ENCODE measurements at regions not wholly inside any gene's neighbourhood (a gene's known extent, or its start where the extent isn't known, plus 50 kb on each side); places are given as distances from the start of the nearest gene placed in this dataset.

DNA sequence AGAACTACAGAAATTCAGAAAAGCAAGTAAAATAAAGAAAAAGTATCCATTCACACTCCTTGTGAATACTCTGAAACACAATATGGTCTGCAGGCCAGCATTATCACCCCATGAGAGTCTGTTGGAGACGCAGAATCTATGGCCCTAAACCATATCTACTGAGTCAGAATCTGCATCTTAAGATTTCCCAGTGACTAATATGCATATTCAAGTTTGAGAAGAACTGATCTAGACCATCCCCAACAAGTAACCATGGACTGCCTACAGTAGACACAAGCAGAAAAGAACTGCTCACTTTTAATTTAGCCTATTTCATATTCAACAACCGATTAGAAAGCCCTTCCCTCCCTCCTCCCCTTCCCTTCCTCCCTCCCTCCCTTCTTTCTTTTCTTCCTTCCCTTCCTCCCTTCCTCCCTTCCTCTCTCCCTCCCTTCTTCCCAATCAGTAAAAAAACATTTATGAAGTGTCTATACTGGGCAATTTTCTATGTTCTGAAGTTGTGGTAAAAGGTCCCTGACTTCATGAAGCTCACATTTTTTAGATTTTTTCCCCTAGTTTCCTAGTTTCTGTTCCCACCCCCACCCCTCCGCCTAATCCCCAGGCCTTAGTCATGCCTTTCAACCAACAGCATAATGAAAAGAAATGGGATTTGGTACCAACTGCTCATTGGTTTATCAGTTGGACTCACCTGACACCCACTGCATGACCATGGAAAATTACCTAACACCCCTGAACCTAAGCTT is 125.2 kb downstream of the CNTN3 start:
- intact Hi-C loops (cut with DNase I; ENCODE audit: low total_unique reads), result no loop called here
- 45 to 71% (median 47%) methylated on average over 3 of the region's 3 CpGs for WGBS, 5 donors
- Histone ChIP-seq H3K9me3 (peaks cover 0 to 12% (median 2%) of the 10 kb centered on the region in 8 donors), H3K4me3 (no peak overlapping the region), H3K27me3 (replicated peaks in 1 of 7) (no peaks in the 10 kb centered on the region), H3K4me1 (no peaks in the 10 kb centered on the region), H3K36me3 (no peaks in the 10 kb centered on the region), H3K27ac (no peak overlapping the region)
- DNase-seq, result no peak
- TF ChIP-seq POLR2A (IDR thresholded peaks at IDR 0.05) (no peak), POLR2AphosphoS5 (IDR thresholded peaks at IDR 0.05) (no peak)
- TF ChIP-seq, protein P1, sequence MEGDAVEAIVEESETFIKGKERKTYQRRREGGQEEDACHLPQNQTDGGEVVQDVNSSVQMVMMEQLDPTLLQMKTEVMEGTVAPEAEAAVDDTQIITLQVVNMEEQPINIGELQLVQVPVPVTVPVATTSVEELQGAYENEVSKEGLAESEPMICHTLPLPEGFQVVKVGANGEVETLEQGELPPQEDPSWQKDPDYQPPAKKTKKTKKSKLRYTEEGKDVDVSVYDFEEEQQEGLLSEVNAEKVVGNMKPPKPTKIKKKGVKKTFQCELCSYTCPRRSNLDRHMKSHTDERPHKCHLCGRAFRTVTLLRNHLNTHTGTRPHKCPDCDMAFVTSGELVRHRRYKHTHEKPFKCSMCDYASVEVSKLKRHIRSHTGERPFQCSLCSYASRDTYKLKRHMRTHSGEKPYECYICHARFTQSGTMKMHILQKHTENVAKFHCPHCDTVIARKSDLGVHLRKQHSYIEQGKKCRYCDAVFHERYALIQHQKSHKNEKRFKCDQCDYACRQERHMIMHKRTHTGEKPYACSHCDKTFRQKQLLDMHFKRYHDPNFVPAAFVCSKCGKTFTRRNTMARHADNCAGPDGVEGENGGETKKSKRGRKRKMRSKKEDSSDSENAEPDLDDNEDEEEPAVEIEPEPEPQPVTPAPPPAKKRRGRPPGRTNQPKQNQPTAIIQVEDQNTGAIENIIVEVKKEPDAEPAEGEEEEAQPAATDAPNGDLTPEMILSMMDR (IDR thresholded peaks at IDR 0.05 in 8 of 11, conservative IDR thresholded peaks at IDR 0.05 in 3 of 11), result no peak

DNA sequence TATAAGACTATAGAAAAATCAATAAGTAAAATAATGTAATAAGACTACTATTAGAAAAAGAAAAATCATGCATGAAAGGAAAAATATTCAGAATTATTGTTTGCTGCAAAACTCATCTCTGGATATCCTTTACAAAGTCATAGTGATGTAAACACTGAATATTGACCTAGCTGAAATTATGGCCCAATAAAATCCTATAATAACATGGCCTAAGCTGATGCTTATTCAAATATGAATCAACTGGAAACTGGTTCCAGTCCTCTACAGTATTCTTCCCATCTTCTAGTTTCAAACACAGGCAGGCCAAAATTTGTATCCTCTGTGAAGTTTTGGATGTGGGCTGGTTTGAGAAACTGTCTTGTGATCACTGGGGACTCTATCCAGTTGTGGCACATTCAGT is 134.5 kb downstream of the CNTN3 start:
- Histone ChIP-seq H3K27me3 (replicated peaks in 1 of 7) (no peaks in the 10 kb centered on the region), H3K36me3 (no peaks in the 10 kb centered on the region), H3K27ac (no peak overlapping the region), H3K4me3 (no peak overlapping the region), H3K9me3 (peaks cover 0 to 14% (median 3%) of the 10 kb centered on the region in 8 donors), H3K4me1 (no peaks in the 10 kb centered on the region)
- TF ChIP-seq POLR2AphosphoS5 (IDR thresholded peaks at IDR 0.05) (no peak), POLR2A (IDR thresholded peaks at IDR 0.05) (no peak)
- TF ChIP-seq, protein P1 (IDR thresholded peaks at IDR 0.05 in 8 of 11, conservative IDR thresholded peaks at IDR 0.05 in 3 of 11), result no peak
- no peak for DNase-seq
- intact Hi-C loops (cut with DNase I; ENCODE audit: low total_unique reads), result no loop called here

DNA sequence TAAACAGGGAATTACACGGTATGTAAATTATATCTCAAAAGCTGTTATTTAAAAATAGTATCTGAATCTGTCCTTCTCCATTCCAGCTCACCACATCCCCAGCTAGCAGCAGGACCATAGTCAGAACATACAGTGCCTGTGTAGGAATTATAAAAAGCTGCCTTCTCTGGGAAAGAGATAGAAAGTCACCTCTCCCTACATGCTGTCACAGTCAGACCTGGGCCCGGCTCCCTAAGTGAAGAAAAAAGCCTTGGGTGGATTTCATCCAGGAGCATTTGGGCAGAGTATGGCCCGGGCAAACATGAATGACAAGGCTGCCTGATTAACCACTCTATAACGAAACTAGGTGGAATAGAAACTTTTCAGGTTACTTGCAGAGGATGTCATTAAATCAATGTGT is 144.1 kb downstream of the CNTN3 start:
- no peaks in the 10 kb centered on the region for H3K36me3 ChIP-seq
- 74 to 90% (median 85%) methylated on average over 4 of the region's 4 CpGs for WGBS, 5 donors
- TF ChIP-seq POLR2AphosphoS5 (IDR thresholded peaks at IDR 0.05), result no peak
- TF ChIP-seq, protein P1 (IDR thresholded peaks at IDR 0.05 in 8 of 11, conservative IDR thresholded peaks at IDR 0.05 in 3 of 11), result no peak
- TF ChIP-seq POLR2A (IDR thresholded peaks at IDR 0.05), result no peak
- no peak overlapping the region for H3K27ac ChIP-seq
- peaks cover 0 to 25% (median 0%) of the 10 kb centered on the region in 8 donors for H3K9me3 ChIP-seq
- H3K27me3 ChIP-seq (replicated peaks in 1 of 7), result no peaks in the 10 kb centered on the region
- no peak for DNase-seq
- intact Hi-C loops (cut with DNase I; ENCODE audit: low total_unique reads), result no loop called here
- no peaks in the 10 kb centered on the region for H3K4me1 ChIP-seq
- no peak overlapping the region for H3K4me3 ChIP-seq

DNA sequence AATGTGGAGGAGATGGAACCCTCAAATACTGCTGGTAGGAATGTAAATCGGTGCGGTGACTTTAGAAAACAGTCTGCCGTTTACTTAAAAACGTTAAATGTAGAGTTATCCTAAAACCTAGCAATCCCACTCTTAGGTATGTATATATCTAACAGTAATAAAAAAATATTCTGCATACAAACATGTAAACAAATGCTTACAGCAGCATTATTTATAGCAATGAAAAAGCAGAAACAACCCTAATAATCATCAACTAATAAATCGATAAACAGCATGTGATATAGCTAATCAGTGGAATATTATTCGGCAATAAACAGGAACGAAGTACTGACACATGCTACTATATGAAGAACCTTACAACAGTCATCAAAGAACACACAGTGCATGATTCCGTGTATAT is 144.7 kb downstream of the CNTN3 start:
- no peaks in the 10 kb centered on the region for H3K36me3 ChIP-seq
- no peak for DNase-seq
- no peaks in the 10 kb centered on the region for H3K27me3 ChIP-seq (replicated peaks in 1 of 7)
- H3K4me1 ChIP-seq, result no peaks in the 10 kb centered on the region
- TF ChIP-seq POLR2AphosphoS5 (IDR thresholded peaks at IDR 0.05) (no peak), POLR2A (IDR thresholded peaks at IDR 0.05) (no peak)
- TF ChIP-seq, protein P1 (IDR thresholded peaks at IDR 0.05 in 8 of 11, conservative IDR thresholded peaks at IDR 0.05 in 3 of 11), result no peak
- WGBS, 5 donors, result 87 to 96% (median 91%) methylated on average over 8 of the region's 8 CpGs
- H3K27ac ChIP-seq, result no peak overlapping the region
- intact Hi-C loops (cut with DNase I; ENCODE audit: low total_unique reads), result no loop called here
- peaks cover 0 to 26% (median 0%) of the 10 kb centered on the region in 8 donors for H3K9me3 ChIP-seq
- no peak overlapping the region for H3K4me3 ChIP-seq
